Neuronal stem cell (in vitro differentiated cells): ENCODE measurements at regions not wholly inside any gene's neighbourhood (a gene's known extent, or its start where the extent isn't known, plus 50 kb on each side); places are given as distances from the start of the nearest gene placed in this dataset.

ENCODE experiments used
- DNase-seq: peaks from one replicate; pipeline ENCODE4 v3.0.0-alpha.2; 2013; ENCODE audit warnings: low spot score
- H2AFZ ChIP-seq: one replicate; pipeline ENCODE4 v1.6.1; 2013; ENCODE audit warnings: mild to moderate bottlenecking, low read length, inconsistent platforms
- H2AK5ac ChIP-seq: 2 replicates; pipeline ENCODE4 v1.6.1; 2013; ENCODE audit warnings: low read depth, mild to moderate bottlenecking, inconsistent platforms, low read length, moderate library complexity, mixed read lengths
- H2BK120ac ChIP-seq: 2 replicates; pipeline ENCODE4 v1.6.1; 2013; ENCODE audit warnings: low read depth, mild to moderate bottlenecking, inconsistent platforms, low read length, moderate library complexity, mixed read lengths
- H2BK12ac ChIP-seq: one replicate; pipeline ENCODE4 v1.6.1; 2013; ENCODE audit warnings: low read length, inconsistent platforms
- H2BK15ac ChIP-seq: 2 replicates; pipeline ENCODE4 v1.6.1; 2013; ENCODE audit warnings: mild to moderate bottlenecking, low read length, inconsistent platforms, mixed read lengths
- H2BK5ac ChIP-seq: one replicate; pipeline ENCODE4 v1.6.1; 2013; ENCODE audit warnings: inconsistent platforms, mild to moderate bottlenecking, low read length, moderate library complexity
- H3K14ac ChIP-seq: one replicate; pipeline ENCODE4 v1.6.1; 2013; ENCODE audit warnings: low read length, inconsistent platforms
- H3K18ac ChIP-seq: 2 replicates; pipeline ENCODE4 v1.6.1; 2013; ENCODE audit warnings: low read length, inconsistent platforms
- H3K23ac ChIP-seq: 2 replicates; pipeline ENCODE4 v1.6.1; 2013; ENCODE audit warnings: low read depth, mild to moderate bottlenecking, mixed read lengths, low read length, inconsistent platforms; ENCODE audit not compliant: poor library complexity
- H3K27ac ChIP-seq: replicated peaks from 3 replicates; pipeline ENCODE4 v1.5.1; 2013; ENCODE audit warnings: low read length, inconsistent platforms
- H3K27me3 ChIP-seq, 3 experiments: 2 replicates each; pipeline ENCODE4 v1.6.1; 2013; ENCODE audit warnings: low read length in 3 of 3, mild to moderate bottlenecking in 2 of 3, inconsistent platforms in 1 of 3, low read depth in 1 of 3, mixed read lengths in 1 of 3, moderate library complexity in 1 of 3; ENCODE audit not compliant: control insufficient read depth in 3 of 3, insufficient read depth in 3 of 3
- H3K36me3 ChIP-seq, 2 donors: replicated peaks in 1 of 2; 2 replicates each; pipeline ENCODE4 v1.6.1; 2013; ENCODE audit warnings: low read length in 2 of 2; ENCODE audit not compliant: control insufficient read depth in 2 of 2, insufficient read depth in 2 of 2
- H3K4ac ChIP-seq: 2 replicates; pipeline ENCODE4 v1.6.1; 2013; ENCODE audit warnings: inconsistent platforms, mild to moderate bottlenecking, low read length, moderate library complexity
- H3K4me1 ChIP-seq, 2 donors: 1 replicate in 1 of 2; 2 replicates in 1 of 2; pipeline ENCODE4 v1.6.1; 2013; ENCODE audit warnings: low read length in 2 of 2, low read depth in 1 of 2; ENCODE audit not compliant: control insufficient read depth in 2 of 2, insufficient read depth in 1 of 2
- H3K4me2 ChIP-seq: one replicate; pipeline ENCODE4 v1.6.1; 2013; ENCODE audit warnings: mild to moderate bottlenecking, low read length, inconsistent platforms; ENCODE audit not compliant: insufficient read depth, poor library complexity, severe bottlenecking
- H3K4me3 ChIP-seq, 2 donors: 2 replicates each; pipeline ENCODE4 v1.5.1; 2013; ENCODE audit warnings: low read length in 2 of 2, mild to moderate bottlenecking in 2 of 2, inconsistent platforms in 1 of 2, moderate library complexity in 1 of 2
- H3K79me1 ChIP-seq: one replicate; pipeline ENCODE4 v1.6.1; 2013; ENCODE audit warnings: low read depth, mild to moderate bottlenecking, inconsistent platforms, low read length, moderate library complexity
- H3K9ac ChIP-seq: one replicate; pipeline ENCODE4 v1.6.1; 2013; ENCODE audit warnings: mild to moderate bottlenecking, low read depth, low read length, inconsistent platforms; ENCODE audit not compliant: poor library complexity
- H3K9me3 ChIP-seq, 2 donors: replicated peaks in 1 of 2; 2 replicates each; pipeline versions ENCODE3 to v1.6.1; 2013; ENCODE audit warnings: low read length in 2 of 2, mild to moderate bottlenecking in 2 of 2, inconsistent platforms in 1 of 2, low read depth in 1 of 2, mixed read lengths in 1 of 2, moderate library complexity in 1 of 2; ENCODE audit not compliant: control insufficient read depth in 2 of 2, insufficient read depth in 1 of 2
- H4K8ac ChIP-seq: one replicate; pipeline ENCODE4 v1.6.1; 2013; ENCODE audit warnings: low read depth, mild to moderate bottlenecking, inconsistent platforms, low read length, moderate library complexity
- H4K91ac ChIP-seq: one replicate; pipeline ENCODE4 v1.6.1; 2013; ENCODE audit warnings: low read length, low read depth, mild to moderate bottlenecking, inconsistent platforms; ENCODE audit not compliant: poor library complexity
- WGBS, 2 donors: extraction: QIAGEN DNeasy Blood & Tissue Kit; methylation state at CpG; one replicate each; pipeline ENCODE4 v1.1.7; 2013; ENCODE audit warnings: missing lambda C conversion rate in 2 of 2, mixed read lengths in 1 of 2; ENCODE audit not compliant: insufficient read length in 2 of 2, insufficient replicate concordance in 1 of 2; ENCODE audit errors: extremely low coverage in 2 of 2; 5-methylcytosine and 5-hydroxymethylcytosine counted together

DNA sequence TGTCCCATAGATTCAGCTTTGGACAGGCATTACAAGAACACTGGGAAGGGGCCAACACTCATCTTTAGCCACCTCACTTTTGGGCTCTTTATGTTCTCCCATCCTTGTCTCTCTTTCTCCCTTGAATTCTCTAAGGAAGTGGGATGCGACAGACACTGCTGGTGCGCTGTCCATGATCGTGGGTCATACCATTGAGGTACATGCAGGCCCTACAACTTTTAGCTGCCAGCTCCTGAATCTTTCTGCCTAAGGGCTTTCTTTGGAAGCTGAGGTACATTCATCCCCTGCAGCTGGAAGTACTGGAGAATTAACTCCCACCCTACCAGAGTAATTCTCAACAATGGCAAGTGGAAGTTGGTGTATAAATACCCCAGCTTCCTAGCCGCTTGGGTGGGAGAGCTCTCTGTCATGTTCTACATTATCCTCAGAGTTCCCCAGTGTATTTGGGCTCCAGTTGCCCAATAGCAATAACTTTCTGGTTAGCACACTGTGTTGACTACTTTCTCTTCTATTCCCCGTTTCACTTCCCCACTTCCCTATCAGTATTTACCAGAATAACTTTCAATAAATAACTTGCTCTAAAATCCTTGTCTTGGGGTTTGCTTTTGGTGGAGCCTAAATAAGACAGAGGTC, 75.6 kb upstream of the ADRA1D start:
- peaks cover 0 to 1% of the 10 kb centered on the region in 2 donors for H3K36me3 ChIP-seq
- H3K9me3 ChIP-seq = no peaks in the 10 kb centered on the region
- no peak overlapping the region for H2BK15ac ChIP-seq
- H2BK120ac ChIP-seq = no peak overlapping the region
- no peak overlapping the region for H3K4ac ChIP-seq
- no peak overlapping the region for H4K91ac ChIP-seq
- WGBS, 2 donors = 100% methylated on average over 1 of the region's 5 CpGs; no CpG with 5 or more reads in 1 of the 2 donors
- H3K4me1 ChIP-seq = no peaks in the 10 kb centered on the region
- H3K4me3 ChIP-seq = no peak overlapping the region
- H3K9ac ChIP-seq = no peak overlapping the region
- H3K27ac ChIP-seq = no peak overlapping the region
- H3K14ac ChIP-seq = no peak overlapping the region
- H2BK5ac ChIP-seq = no peak overlapping the region
- H3K79me1 ChIP-seq = no peaks in the 10 kb centered on the region
- no peak for DNase-seq
- H3K18ac ChIP-seq = no peak overlapping the region
- H2BK12ac ChIP-seq = no peak overlapping the region
- H2AK5ac ChIP-seq = no peak overlapping the region
- peaks cover 0 to 10% (median 0%) of the 10 kb centered on the region in 3 experiments for H3K27me3 ChIP-seq
- H2AFZ ChIP-seq = no peak overlapping the region
- no peak overlapping the region for H3K4me2 ChIP-seq
- no peak overlapping the region for H3K23ac ChIP-seq
- H4K8ac ChIP-seq = no peak overlapping the region

DNA sequence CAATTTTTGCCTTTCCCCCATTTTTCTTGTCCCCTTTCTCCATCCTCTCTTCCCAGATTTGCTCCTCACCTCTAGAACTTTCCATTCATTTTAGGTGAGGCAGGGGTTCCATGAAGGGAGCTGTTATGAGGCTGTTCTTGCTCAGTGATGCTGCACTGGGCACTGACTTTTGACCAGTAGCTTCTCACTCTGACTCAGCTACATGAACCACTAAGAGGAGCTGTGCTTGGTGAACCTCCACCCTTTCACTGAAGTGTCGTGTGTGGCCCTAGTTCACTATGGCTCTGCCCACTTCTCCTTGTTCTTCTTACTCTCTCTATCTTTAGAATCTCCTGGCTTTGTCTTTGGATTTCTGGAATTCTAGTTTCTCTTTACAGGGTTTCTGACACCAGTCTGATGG, 73.4 kb upstream of the ADRA1D start:
- Histone ChIP-seq H3K4ac (no peak overlapping the region), H2BK5ac (no peak overlapping the region), H2AK5ac (no peak overlapping the region), H3K79me1 (no peaks in the 10 kb centered on the region), H3K9ac (no peak overlapping the region), H2BK15ac (no peak overlapping the region), H3K18ac (no peak overlapping the region), H2AFZ (no peak overlapping the region), H3K27me3 (peaks cover 0 to 4% (median 0%) of the 10 kb centered on the region in 3 experiments), H3K4me1 (no peaks in the 10 kb centered on the region), H3K4me2 (no peak overlapping the region), H3K23ac (no peak overlapping the region), H4K91ac (no peak overlapping the region), H3K14ac (no peak overlapping the region), H4K8ac (no peak overlapping the region), H3K4me3 (no peak overlapping the region), H2BK120ac (no peak overlapping the region), H2BK12ac (no peak overlapping the region), H3K27ac (no peak overlapping the region), H3K36me3 (peaks cover 0 to 1% of the 10 kb centered on the region in 2 donors), H3K9me3 (no peaks in the 10 kb centered on the region)
- no peak for DNase-seq
- whole genome bisulfite sequencing, 2 donors = no CpG with 5 or more reads among the region's 1 CpG

DNA sequence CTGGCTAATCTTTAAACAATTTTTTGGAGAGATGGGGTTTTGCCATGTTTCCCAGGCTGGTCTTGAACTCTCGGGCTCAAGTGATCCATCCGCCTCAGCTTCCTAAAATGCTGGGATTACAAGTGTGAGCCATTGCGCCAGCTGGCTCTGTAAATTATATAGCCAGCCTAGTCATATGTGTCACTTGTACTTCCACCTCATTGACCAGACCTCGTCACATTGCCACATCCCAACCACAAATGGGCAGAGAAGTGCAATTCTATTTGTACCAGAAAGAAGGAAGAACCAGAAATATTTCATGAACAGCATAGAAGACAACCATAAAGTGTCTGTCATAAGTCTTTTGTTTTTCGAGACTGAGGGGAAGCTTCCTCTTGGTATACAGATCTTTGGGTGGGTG, 71.2 kb upstream of the ADRA1D start:
- Histone ChIP-seq H3K79me1 (no peaks in the 10 kb centered on the region), H3K9me3 (no peaks in the 10 kb centered on the region), H3K27me3 (peaks cover 0 to 4% (median 0%) of the 10 kb centered on the region in 3 experiments), H2AFZ (no peak overlapping the region), H2BK120ac (no peak overlapping the region), H3K14ac (no peak overlapping the region), H4K91ac (no peak overlapping the region), H3K4me2 (no peak overlapping the region), H3K4ac (no peak overlapping the region), H2BK5ac (no peak overlapping the region), H3K4me1 (no peaks in the 10 kb centered on the region), H3K18ac (no peak overlapping the region), H3K23ac (no peak overlapping the region), H4K8ac (no peak overlapping the region), H3K36me3 (peaks cover 0 to 1% of the 10 kb centered on the region in 2 donors), H2BK12ac (no peak overlapping the region), H3K27ac (no peak overlapping the region), H2AK5ac (no peak overlapping the region), H3K9ac (no peak overlapping the region), H2BK15ac (no peak overlapping the region), H3K4me3 (no peak overlapping the region)
- no peak for DNase-seq
- WGBS, 2 donors = no CpG with 5 or more reads among the region's 5 CpGs

DNA sequence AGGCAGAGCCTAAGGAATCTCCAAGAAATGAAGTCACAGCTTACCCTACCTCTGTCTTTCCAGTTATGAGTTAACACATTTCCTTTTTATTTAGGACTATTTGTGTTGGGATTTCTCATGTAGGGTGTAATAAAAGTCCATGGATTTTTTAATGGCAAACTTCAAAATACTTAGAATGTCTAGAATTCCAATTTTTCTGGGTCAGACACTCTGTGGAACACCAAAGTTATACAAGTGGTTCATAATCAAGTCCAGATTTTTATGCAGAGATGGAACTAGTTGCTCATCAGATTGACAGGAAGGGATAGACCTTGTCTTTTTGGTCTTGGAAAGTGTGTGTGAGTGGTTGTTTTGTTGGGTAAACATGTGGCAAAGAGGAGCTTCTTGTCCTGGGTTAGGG, 69.8 kb upstream of the ADRA1D start:
- no peak overlapping the region for H2BK12ac ChIP-seq
- no peak overlapping the region for H3K27ac ChIP-seq
- H2BK5ac ChIP-seq = no peak overlapping the region
- no peaks in the 10 kb centered on the region for H3K79me1 ChIP-seq
- no peak for DNase-seq
- H4K91ac ChIP-seq = no peak overlapping the region
- H3K23ac ChIP-seq = no peak overlapping the region
- H3K36me3 ChIP-seq = peaks cover 0 to 1% of the 10 kb centered on the region in 2 donors
- H3K9ac ChIP-seq = no peak overlapping the region
- peaks cover 0 to 4% (median 0%) of the 10 kb centered on the region in 3 experiments for H3K27me3 ChIP-seq
- no peak overlapping the region for H2BK120ac ChIP-seq
- H3K4me3 ChIP-seq = no peak overlapping the region
- H3K4me2 ChIP-seq = no peak overlapping the region
- H3K9me3 ChIP-seq = no peaks in the 10 kb centered on the region
- H3K14ac ChIP-seq = no peak overlapping the region
- H2AK5ac ChIP-seq = no peak overlapping the region
- no peak overlapping the region for H3K18ac ChIP-seq
- H3K4me1 ChIP-seq = no peaks in the 10 kb centered on the region
- H4K8ac ChIP-seq = no peak overlapping the region
- no peak overlapping the region for H3K4ac ChIP-seq
- H2AFZ ChIP-seq = no peak overlapping the region
- H2BK15ac ChIP-seq = no peak overlapping the region
